Upper lobe of left lung (tissue), 6 donors: ENCODE measurements at regions not wholly inside any gene's neighbourhood (a gene's known extent, or its start where the extent isn't known, plus 50 kb on each side); places are given as distances from the start of the nearest gene placed in this dataset.
"Not testable (repeated sequence)": the region's sequence is repeated elsewhere in the genome, so short reads cannot be mapped to it uniquely, and the experiment has no call there.

Source experiments
- ATAC-seq, 2 donors: fragments of 200-7000 bp; cut with Tn5 transposase; one replicate each; pipeline ENCODE4 v1.9.1; 2022; ENCODE audit warnings: mild to moderate bottlenecking in 2 of 2, moderate library complexity in 2 of 2; ENCODE audit not compliant: low FRiP score in 2 of 2
- DNase-seq, 2 donors: peaks; one replicate each; pipeline ENCODE4 v3.0.0-alpha.2; 2019 to 2020
- H3K27ac ChIP-seq, 4 donors: fragments of 200-600 bp; sonication (generic); one replicate each; pipeline ENCODE4 v1.5.1; 2016 to 2019
- H3K27me3 ChIP-seq, 4 donors: fragments of 200-600 bp; sonication (generic); one replicate each; pipeline ENCODE4 v1.5.1; 2017 to 2019
- H3K36me3 ChIP-seq, 4 donors: fragments of 200-600 bp; sonication (generic); one replicate each; pipeline ENCODE4 v1.5.1; 2016 to 2019
- H3K4me1 ChIP-seq, 4 donors: fragments of 200-600 bp; sonication (generic); one replicate each; pipeline ENCODE4 v1.5.1; 2018 to 2019
- H3K4me3 ChIP-seq, 4 donors: fragments of 200-600 bp; sonication (generic); one replicate each; pipeline ENCODE4 v1.5.1; 2017 to 2019; ENCODE audit warnings: mild to moderate bottlenecking in 2 of 4, moderate library complexity in 1 of 4
- H3K9me3 ChIP-seq, 4 donors: fragments of 200-600 bp; sonication (generic); one replicate each; pipeline ENCODE4 v1.5.1; 2018 to 2019
- EP300 ChIP-seq, 4 donors: sonication (generic); formaldehyde crosslinking; IDR thresholded peaks; one replicate each; pipeline ENCODE4 v1.5.1; 2017; ENCODE audit warnings: antibody characterized with exemption in 4 of 4, control low read depth in 2 of 4
- POLR2A ChIP-seq, 4 donors: fragments of 450-650 bp; IDR thresholded peaks; one replicate each; pipeline ENCODE4 v1.5.1; 2016 to 2017; ENCODE audit warnings: antibody characterized with exemption in 4 of 4, mild to moderate bottlenecking in 2 of 4
- POLR2AphosphoS5 ChIP-seq, 2 donors: sonication (generic); formaldehyde crosslinking; IDR thresholded peaks; one replicate each; pipeline ENCODE4 v1.5.1; 2017; ENCODE audit warnings: antibody characterized with exemption in 2 of 2
- WGBS, 2 donors: methylation state at CpG; one replicate each; pipeline ENCODE4 v1.1.5; 2017 to 2018; 5-methylcytosine and 5-hydroxymethylcytosine counted together
- TF ChIP-seq, protein P1 (sequence below), 6 experiments: fragments of 450-650 bp in 4 of 6; fragments of 200-600 bp in 2 of 6; sonication (generic) in 2 of 6; IDR thresholded peaks; one replicate each; pipeline ENCODE4 v1.5.1; 2016 to 2019; ENCODE audit warnings: antibody characterized with exemption in 6 of 6
- donor health status: DM: no; HTN: no; CAD: no; lungs with moderate emphysema.
- donor health status: DM: no; HTN: yes; CAD: no; lungs with severe emphysema.

DNA sequence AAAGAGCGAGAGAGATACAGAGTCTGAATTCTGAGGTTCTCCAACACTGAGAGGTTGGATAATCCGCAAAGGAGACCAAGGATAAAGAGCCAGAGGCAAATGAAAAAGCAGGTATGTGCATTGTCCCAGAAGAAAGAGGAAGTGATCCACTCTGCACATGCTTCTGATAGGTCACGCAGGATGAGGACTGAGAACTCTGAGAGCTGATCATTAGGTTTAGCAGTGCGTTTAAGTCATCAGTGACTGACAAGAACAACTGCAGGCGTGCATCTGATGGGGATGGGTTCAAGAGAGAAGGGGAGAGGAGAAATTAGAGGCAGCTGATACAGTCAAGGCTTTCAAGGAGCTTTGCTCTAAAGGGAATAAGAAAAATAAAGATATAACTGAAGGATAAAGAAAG is 301.2 kb upstream of the SGK1 start:
- TF ChIP-seq EP300 (IDR thresholded peaks at IDR 0.05) = no peak
- no peak for TF ChIP-seq POLR2A (IDR thresholded peaks at IDR 0.05)
- TF ChIP-seq, protein P1, sequence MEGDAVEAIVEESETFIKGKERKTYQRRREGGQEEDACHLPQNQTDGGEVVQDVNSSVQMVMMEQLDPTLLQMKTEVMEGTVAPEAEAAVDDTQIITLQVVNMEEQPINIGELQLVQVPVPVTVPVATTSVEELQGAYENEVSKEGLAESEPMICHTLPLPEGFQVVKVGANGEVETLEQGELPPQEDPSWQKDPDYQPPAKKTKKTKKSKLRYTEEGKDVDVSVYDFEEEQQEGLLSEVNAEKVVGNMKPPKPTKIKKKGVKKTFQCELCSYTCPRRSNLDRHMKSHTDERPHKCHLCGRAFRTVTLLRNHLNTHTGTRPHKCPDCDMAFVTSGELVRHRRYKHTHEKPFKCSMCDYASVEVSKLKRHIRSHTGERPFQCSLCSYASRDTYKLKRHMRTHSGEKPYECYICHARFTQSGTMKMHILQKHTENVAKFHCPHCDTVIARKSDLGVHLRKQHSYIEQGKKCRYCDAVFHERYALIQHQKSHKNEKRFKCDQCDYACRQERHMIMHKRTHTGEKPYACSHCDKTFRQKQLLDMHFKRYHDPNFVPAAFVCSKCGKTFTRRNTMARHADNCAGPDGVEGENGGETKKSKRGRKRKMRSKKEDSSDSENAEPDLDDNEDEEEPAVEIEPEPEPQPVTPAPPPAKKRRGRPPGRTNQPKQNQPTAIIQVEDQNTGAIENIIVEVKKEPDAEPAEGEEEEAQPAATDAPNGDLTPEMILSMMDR (IDR thresholded peaks at IDR 0.05) = no peak
- no peak for TF ChIP-seq POLR2AphosphoS5 (IDR thresholded peaks at IDR 0.05)
- no peak for ATAC-seq
- Histone ChIP-seq H3K4me3 (no peak overlapping the region), H3K9me3 (no peaks in the 10 kb centered on the region), H3K27me3 (no peaks in the 10 kb centered on the region), H3K36me3 (no peaks in the 10 kb centered on the region), H3K4me1 (peaks cover 0 to 6% (median 0%) of the 10 kb centered on the region in 4 donors), H3K27ac (no peak overlapping the region)
- 94% methylated on average over 5 of the region's 5 CpGs for WGBS, 2 donors
- DNase-seq = no peak

DNA sequence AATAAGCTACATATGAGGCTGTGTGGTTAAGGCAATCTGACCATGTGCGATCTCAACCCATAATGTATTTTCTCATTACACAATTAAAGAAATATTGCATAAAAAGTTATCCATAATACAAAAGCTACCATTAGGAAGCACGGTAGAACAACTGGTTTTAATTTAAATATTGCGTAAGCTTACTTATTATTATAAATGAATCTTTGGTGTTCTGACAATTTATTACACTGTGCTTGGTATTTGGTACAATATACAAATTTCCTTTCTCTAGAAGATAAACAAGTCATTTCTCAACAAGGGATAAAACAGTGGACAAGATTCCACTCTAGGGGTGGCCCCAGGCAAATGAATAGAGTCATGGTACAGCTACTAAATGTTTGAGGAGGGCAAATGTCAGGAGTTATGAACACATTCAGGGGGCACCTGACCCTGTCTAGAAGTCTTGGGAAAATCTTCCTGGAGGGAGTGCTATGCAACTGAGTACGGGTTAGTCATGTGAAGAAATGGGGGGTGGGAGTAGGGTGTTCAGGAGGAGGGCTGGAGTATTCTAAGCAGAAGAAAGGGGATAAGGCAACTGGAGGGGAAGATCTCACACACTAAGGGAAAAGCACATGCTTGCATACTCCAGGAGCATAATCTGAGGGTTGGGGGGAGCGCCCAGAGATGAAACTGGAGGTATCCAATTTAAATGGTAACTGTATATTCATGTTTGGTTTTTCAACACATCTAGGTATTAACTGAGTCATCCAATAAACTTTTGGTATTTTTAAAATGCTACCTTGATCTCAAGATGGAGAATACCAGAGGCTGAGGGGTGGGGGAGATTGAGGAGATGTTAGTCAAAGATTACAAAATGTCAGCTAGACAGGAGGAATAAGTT is 296.9 kb upstream of the SGK1 start:
- Histone ChIP-seq H3K27ac (no peak overlapping the region), H3K27me3 (no peaks in the 10 kb centered on the region), H3K4me3 (no peak overlapping the region), H3K36me3 (no peaks in the 10 kb centered on the region), H3K4me1 (peaks cover 0 to 1% (median 0%) of the 10 kb centered on the region in 4 donors), H3K9me3 (no peaks in the 10 kb centered on the region)
- WGBS, 2 donors = 82 to 86% methylated on average over 5 of the region's 5 CpGs
- TF ChIP-seq POLR2AphosphoS5 (IDR thresholded peaks at IDR 0.05) (no peak), POLR2A (IDR thresholded peaks at IDR 0.05) (no peak), EP300 (IDR thresholded peaks at IDR 0.05) (no peak)
- TF ChIP-seq, protein P1 (IDR thresholded peaks at IDR 0.05) = no peak
- DNase-seq (no peak), ATAC-seq (no peak)

DNA sequence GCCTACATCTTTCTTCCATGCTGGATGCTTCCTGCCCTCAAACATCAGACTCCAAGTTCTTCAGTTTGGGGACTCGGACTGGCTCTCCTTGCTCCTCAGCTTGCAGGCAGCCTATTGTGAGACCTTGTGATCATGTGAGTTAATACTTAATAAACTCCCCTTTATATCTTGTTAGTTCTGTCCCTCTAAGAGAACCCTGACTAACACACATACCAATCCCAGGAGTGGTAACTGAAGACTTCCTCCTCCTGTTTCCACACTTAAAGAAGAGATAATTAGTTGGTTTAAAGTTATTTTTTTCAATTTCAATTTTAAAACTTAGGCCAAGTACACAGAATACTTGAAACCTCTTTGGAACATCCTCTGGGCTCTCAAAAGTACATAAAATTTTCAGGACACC is 294.2 kb upstream of the SGK1 start:
- not testable (repeated sequence) for H3K36me3 ChIP-seq, H3K4me1 ChIP-seq, H3K4me3 ChIP-seq, ATAC-seq, H3K27ac ChIP-seq, H3K27me3 ChIP-seq, H3K9me3 ChIP-seq, DNase-seq
- 100% methylated on average over 1 of the region's 1 CpG for WGBS, 2 donors

DNA sequence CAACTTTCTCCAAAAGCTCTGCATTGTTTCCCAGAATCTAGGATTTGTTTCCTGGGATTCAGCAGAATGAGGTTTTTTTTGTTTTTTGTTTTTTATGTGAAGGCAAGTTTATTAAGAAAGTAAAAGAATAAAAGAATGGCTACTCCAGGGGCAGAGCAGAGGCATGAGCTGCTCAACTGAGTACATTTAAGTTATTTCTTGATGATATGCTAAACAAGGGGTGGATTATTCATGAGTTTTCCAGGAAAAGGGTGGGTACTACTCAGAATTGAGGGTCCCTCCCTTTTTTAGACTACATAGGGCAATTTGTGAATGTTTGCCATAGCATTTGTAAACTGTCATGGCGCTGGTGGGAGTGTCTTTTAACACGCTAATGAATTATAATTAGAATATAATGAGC is 292.5 kb upstream of the SGK1 start:
- WGBS, 2 donors = 94 to 100% methylated on average over 2 of the region's 2 CpGs
- no peak for DNase-seq
- no peak for ATAC-seq
- no peaks in the 10 kb centered on the region for H3K9me3 ChIP-seq
- no peaks in the 10 kb centered on the region for H3K4me1 ChIP-seq
- no peaks in the 10 kb centered on the region for H3K36me3 ChIP-seq
- TF ChIP-seq EP300 (IDR thresholded peaks at IDR 0.05) = no peak
- no peak for TF ChIP-seq POLR2AphosphoS5 (IDR thresholded peaks at IDR 0.05)
- TF ChIP-seq, protein P1 (IDR thresholded peaks at IDR 0.05) = no peak
- TF ChIP-seq POLR2A (IDR thresholded peaks at IDR 0.05) = no peak
- H3K27me3 ChIP-seq = no peaks in the 10 kb centered on the region
- no peak overlapping the region for H3K27ac ChIP-seq
- no peak overlapping the region for H3K4me3 ChIP-seq

DNA sequence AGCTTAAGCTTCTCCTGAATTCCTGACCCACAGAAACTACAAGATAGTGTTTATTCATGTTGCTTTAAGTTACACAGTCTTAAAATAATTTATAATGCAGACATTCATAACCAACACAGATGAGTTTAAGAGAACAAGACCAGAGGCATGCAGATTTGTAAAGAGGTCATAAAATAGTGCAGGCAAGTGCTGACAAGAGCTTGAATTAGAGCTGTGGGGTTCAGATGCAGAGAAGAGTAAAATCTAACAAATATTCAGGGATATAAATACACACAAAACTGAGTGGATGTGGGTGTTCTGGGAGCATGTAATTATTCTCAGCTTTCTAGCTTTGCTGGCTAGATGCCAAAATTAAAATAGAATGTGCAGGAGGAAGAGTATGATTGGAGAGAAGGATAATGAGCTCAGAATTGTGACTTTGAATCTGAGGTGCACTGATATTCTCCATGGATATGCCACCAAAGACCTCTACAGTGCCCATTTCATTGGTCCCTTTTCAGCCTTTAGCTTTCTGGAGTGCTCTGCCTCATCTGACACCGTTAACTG is 291.9 kb upstream of the SGK1 start:
- ATAC-seq = no peak
- Histone ChIP-seq H3K27ac (no peak overlapping the region), H3K36me3 (no peaks in the 10 kb centered on the region), H3K9me3 (no peaks in the 10 kb centered on the region), H3K4me1 (no peaks in the 10 kb centered on the region), H3K4me3 (no peak overlapping the region), H3K27me3 (no peaks in the 10 kb centered on the region)
- no peak for TF ChIP-seq POLR2AphosphoS5 (IDR thresholded peaks at IDR 0.05)
- TF ChIP-seq POLR2A (IDR thresholded peaks at IDR 0.05) = no peak
- no peak for TF ChIP-seq EP300 (IDR thresholded peaks at IDR 0.05)
- TF ChIP-seq, protein P1 (IDR thresholded peaks at IDR 0.05) = no peak
- no peak for DNase-seq
- 87 to 90% methylated on average over 1 of the region's 1 CpG for WGBS, 2 donors
